Gastrocnemius medialis (tissue), 4 donors: ENCODE measurements at regions not wholly inside any gene's neighbourhood (a gene's known extent, or its start where the extent isn't known, plus 50 kb on each side); places are given as distances from the start of the nearest gene placed in this dataset.

Source experiments
- CTCF ChIP-seq, 5 experiments: fragments of 450-650 bp in 3 of 5; fragments of 200-600 bp in 2 of 5; sonication (generic) in 2 of 5; IDR thresholded peaks in 4 of 5; conservative IDR thresholded peaks in 1 of 5; 1 replicate in 4 of 5; 2 replicates in 1 of 5; pipeline ENCODE4 v1.5.1; 2016 to 2019; ENCODE audit warnings: antibody characterized with exemption in 5 of 5, mild to moderate bottlenecking in 3 of 5, moderate library complexity in 3 of 5
- POLR2A ChIP-seq, 2 donors: fragments of 450-650 bp; IDR thresholded peaks; one replicate each; pipeline ENCODE4 v1.6.1; 2017; ENCODE audit warnings: antibody characterized with exemption in 2 of 2, mild to moderate bottlenecking in 2 of 2, moderate library complexity in 2 of 2

GRCh38 chr15:26372706-26373105 lies 400.2 kb downstream of the GABRB3 start:
- no peak for TF ChIP-seq CTCF (IDR thresholded peaks at IDR 0.05 in 4 of 5, conservative IDR thresholded peaks at IDR 0.05 in 1 of 5)
- no peak for TF ChIP-seq POLR2A (IDR thresholded peaks at IDR 0.05)
